ENCODE measurements at regions not wholly inside any gene's neighbourhood (a gene's known extent, or its start where the extent isn't known, plus 50 kb on each side); places are given as distances from the start of the nearest gene placed in this dataset.

GRCh38 chrX:37918168-37918567 lies 70.8 kb upstream of the DYNLT3 start:
- TF ChIP-seq SIN3A (conservative IDR thresholded peaks at IDR 0.05 in 1 of 2, IDR thresholded peaks at IDR 0.05 in 1 of 2; ENCODE audit: low read depth in 1 of 2, low read length in 2 of 2) (no peak), GTF2F1 (IDR thresholded peaks at IDR 0.05; ENCODE audit: borderline replicate concordance, low read depth, low read length) (no peak), CTCF (IDR thresholded peaks at IDR 0.05; ENCODE audit: control extremely low read depth in 1 of 3, insufficient read depth in 1 of 3, low read depth in 1 of 3, low read length in 3 of 3) (no peak), SUZ12 (IDR thresholded peaks at IDR 0.05; ENCODE audit: low read length) (no peak), POLR2AphosphoS5 (IDR thresholded peaks at IDR 0.05; ENCODE audit: low read depth, low read length) (no peak), YY1 (IDR thresholded peaks at IDR 0.05; ENCODE audit: low read depth, low read length) (no peak), POLR2A (IDR thresholded peaks at IDR 0.05; ENCODE audit: control extremely low read depth in 1 of 2, low read depth in 2 of 2, low read length in 2 of 2) (no peak), SP1 (IDR thresholded peaks at IDR 0.05; ENCODE audit: low read depth, low read length) (no peak)
